DLD1 (cell line): ENCODE measurements at regions not wholly inside any gene's neighbourhood (a gene's known extent, or its start where the extent isn't known, plus 50 kb on each side); places are given as distances from the start of the nearest gene placed in this dataset.

Experiments used
- in situ Hi-C: cut with HindIII; loops from 2 replicates; pipeline ENCODE4 v1.10.0; 2017; ENCODE audit warnings: low sequenced_read_pairs

DNA sequence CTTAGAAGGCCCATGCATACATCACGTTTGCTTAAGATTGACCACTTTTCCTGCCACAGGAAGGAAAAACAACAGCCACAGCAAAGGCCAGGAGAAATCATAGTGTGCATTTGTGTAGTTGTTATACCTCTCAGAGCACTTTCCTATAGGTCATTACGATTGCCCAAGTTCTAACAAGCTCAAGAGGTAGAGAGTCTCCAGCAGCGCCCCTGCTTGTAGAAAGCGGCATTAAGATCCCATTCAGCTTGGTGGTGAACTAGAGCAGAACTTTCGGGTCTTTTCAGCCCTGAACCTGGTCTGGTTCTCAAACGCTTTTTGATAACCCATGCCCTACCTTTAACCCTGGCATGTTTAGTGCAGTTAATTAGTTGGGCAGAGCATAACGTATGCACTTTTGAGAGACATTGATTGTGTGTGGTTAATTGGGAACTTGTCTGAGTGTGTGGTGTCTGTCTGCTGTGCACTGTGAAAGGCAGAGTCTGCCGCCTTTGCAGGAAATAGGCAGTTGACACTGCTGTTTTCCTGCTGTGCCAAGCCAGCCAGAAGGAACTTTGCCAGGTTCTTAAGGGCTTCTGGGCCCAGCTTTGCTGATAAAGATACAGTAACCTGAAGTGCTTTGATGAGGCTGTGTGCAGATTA lies 109.9 kb upstream of the CLMP start:
- in situ Hi-C loops = no loop called here

DNA sequence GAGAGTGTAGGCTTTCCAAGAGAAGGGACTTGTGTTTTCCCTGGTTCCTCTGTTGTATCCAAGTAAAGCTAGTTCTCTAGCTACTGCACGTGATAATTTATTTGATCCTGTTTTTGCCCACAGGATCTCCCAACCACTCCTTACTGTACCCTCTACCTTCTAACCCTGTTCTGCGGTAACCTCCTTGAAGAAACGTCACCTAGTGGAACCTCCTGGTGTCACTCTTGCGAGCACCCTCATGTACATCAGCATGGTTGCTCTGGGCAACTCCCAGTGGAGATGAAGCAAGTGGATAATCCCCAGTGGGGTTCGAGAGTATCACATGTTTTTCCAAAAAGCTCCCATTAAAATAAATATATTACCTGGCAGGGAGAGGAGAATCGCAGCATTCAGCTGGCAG lies 108.9 kb upstream of the CLMP start:
- in situ Hi-C loops = no loop called here

DNA sequence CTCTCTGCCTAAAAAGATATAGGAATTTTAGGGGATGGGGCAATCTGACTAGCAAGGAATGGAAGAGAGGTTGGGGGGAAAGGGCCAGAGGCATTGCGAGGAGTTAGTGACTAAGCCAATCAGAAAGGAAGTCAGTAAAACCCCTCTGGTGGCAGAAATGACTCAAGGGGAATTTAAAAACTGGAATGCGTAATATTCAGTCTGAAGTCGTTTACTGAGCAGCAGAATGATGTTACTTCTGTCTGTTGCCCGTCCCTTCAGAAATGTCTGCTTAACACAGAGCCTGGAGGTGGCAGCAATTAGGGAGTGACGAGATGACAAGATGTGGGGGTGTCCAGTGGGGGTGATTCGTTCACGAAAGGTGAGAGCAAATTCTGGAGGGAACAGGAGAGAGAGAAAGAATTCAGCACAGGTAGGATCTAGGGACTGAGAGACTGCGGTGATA lies 107.7 kb upstream of the CLMP start:
- in situ Hi-C loops = no loop called here

DNA sequence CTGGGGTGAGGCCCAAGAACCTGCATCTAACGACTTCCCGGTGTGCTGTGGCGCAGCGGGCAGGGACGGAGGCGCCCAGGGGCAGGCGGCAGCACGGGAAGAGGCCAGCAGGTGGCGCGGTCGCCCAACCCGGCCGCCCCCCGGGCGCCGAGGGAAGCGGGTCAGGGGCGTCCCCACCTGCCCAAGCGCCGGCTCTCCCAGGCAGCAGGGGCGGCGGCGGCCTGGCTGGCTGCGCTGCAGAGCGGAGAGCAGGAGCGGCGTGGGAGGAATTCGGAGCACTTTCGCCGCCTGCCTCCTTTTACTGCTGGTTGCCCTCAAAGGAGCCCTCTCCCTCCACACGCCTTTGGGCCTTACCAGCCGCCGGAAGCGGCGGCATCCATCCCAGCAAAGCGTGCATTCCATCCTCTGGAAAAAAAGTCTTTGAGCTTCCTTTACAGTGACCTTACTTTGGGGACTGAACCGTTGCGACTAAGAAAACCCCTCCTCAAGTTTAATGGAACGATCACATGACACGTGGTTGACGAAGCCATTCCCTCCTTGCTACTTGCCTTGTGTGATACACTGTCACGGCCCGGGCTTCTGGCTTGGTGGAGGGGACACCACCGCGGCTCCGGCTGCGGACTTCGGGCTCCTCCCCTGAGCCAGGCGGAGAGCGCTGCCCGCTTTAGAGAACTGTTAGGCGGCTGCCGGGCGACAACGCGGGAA lies 106.8 kb upstream of the CLMP start:
- in situ Hi-C loops = no loop called here

- in situ Hi-C loops = no loop called here
These were observed 106.1 kb upstream of the CLMP start for GRCh38 chr11:123301013-123301591.

DNA sequence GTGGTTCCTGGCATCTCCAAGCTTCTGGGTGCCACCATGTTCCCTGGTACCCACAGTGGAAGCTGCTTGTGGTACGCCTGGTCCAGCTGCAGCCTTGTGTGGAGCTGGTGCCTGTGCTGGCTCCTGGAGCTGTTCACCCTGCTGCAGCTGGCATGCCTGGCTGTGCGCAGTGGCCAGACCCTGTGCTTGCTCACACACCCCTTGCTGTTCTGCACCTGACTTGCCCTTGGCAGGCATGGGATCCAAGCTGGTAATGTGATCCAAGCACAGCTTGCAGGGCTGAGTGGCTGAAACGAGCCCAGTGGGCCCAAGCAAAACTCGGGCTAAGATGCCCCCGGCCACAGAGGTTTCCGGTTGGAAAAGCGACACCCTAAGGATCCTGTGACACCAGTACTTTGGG lies 104.7 kb upstream of the CLMP start:
- in situ Hi-C loops = no loop called here

- in situ Hi-C loops = no loop called here
These were observed 103.7 kb upstream of the CLMP start for GRCh38 chr11:123298488-123299447.

DNA sequence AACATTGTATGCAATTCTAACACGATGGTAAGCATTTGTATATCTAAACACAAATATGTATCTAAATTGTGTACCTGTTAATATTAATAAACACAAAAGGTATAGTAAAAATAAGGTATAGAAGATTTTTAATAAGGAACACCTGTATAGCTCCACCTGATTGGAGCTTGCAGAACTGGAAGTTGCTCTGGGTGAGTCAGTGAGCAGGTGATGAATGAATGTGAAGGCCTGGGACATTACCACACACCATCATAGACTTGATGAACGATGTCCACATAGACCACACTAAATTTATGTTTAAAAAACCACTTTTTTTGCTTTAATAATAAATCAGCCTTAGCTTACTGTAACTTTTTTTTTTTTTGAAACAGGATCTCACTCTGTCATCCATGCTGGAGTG lies 97.6 kb upstream of the CLMP start:
- in situ Hi-C loops = no loop called here

- in situ Hi-C loops = no loop called here
These were observed 96.3 kb upstream of the CLMP start for GRCh38 chr11:123291201-123291869.

DNA sequence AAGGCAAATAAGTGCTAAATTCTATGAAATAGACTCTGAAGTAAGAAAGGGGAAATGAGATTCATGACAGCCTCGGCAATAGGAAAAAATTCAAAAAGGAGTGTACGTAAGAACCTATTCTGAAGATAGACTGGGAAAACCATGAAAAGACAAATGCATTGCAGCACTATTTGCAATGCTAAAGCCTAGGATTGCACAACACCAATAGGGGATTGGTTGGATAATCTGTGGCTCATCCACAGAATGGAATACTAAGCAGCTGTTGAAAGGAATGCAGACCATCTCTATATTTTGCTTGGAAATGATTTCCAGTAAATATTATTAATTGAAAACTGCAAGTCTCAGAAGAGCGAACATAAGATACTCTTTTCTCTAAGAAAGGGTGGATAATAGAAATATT lies 91.7 kb upstream of the CLMP start:
- in situ Hi-C loops = no loop called here

GRCh38 chr11:123286255-123286654 lies 91.2 kb upstream of the CLMP start:
- in situ Hi-C loops = no loop called here

GRCh38 chr11:123284454-123284853 lies 89.4 kb upstream of the CLMP start:
- in situ Hi-C loops = no loop called here

- in situ Hi-C loops = no loop called here
These were observed 87.5 kb upstream of the CLMP start for GRCh38 chr11:123282597-123282996.

GRCh38 chr11:123273616-123274015 lies 78.6 kb upstream of the CLMP start:
- in situ Hi-C loops = no loop called here

DNA sequence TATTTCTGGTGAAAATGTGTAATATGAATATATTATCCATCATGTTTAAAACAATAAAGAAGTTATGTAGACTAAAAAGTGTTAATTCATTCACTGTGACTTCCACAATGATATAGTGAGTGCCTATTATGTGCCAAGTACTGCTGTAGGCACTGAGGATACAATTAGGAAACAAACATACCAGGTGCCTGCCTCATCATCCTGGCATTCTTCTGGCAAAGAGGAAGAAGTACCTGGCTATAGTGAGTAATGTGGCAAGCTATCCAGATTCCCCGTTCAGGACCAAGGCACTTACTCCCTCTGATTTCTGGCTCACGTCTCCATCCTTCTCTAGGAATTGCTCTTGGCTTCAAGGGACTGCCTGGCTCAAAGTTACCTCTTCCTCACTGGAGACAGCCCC lies 77.5 kb upstream of the CLMP start:
- in situ Hi-C loops = no loop called here

- in situ Hi-C loops = loop anchor here (10.0 kb wide), 1 partner anchor 153 kb away; no protein-coding TSS in a partner anchor
These were observed 73.1 kb upstream of the CLMP start for GRCh38 chr11:123268156-123268555.

GRCh38 chr11:123265951-123266350 lies 70.9 kb upstream of the CLMP start:
- in situ Hi-C loops = loop anchor here (10.0 kb wide), 1 partner anchor 151 kb away; no protein-coding TSS in a partner anchor

DNA sequence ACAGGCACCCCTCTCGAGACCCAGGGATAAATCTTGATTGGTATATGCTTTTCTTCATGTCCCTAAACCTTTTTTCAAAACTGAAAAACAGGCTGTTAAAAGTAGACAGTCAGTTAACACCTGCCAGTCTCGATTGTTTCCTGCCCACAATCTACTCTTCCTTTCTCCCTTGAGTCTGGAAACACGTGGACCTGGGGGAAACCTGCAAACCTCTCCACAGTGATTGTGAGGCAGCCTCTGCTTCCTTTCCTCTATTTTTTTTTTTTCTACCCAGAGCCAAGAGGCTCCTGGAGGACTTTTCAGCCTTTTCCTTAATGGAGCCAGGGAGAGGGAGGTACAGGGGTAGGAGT lies 69.4 kb upstream of the CLMP start:
- in situ Hi-C loops = loop anchor here (10.0 kb wide), 1 partner anchor 150 kb away; no protein-coding TSS in a partner anchor

- in situ Hi-C loops = loop anchor here (10.0 kb wide), 1 partner anchor 147 kb away; no protein-coding TSS in a partner anchor
These were observed 66.5 kb upstream of the CLMP start for GRCh38 chr11:123261345-123262106.
